ENCODE measurements at regions not wholly inside any gene's neighbourhood (a gene's known extent, or its start where the extent isn't known, plus 50 kb on each side); places are given as distances from the start of the nearest gene placed in this dataset.

- TF ChIP-seq, protein P1, sequence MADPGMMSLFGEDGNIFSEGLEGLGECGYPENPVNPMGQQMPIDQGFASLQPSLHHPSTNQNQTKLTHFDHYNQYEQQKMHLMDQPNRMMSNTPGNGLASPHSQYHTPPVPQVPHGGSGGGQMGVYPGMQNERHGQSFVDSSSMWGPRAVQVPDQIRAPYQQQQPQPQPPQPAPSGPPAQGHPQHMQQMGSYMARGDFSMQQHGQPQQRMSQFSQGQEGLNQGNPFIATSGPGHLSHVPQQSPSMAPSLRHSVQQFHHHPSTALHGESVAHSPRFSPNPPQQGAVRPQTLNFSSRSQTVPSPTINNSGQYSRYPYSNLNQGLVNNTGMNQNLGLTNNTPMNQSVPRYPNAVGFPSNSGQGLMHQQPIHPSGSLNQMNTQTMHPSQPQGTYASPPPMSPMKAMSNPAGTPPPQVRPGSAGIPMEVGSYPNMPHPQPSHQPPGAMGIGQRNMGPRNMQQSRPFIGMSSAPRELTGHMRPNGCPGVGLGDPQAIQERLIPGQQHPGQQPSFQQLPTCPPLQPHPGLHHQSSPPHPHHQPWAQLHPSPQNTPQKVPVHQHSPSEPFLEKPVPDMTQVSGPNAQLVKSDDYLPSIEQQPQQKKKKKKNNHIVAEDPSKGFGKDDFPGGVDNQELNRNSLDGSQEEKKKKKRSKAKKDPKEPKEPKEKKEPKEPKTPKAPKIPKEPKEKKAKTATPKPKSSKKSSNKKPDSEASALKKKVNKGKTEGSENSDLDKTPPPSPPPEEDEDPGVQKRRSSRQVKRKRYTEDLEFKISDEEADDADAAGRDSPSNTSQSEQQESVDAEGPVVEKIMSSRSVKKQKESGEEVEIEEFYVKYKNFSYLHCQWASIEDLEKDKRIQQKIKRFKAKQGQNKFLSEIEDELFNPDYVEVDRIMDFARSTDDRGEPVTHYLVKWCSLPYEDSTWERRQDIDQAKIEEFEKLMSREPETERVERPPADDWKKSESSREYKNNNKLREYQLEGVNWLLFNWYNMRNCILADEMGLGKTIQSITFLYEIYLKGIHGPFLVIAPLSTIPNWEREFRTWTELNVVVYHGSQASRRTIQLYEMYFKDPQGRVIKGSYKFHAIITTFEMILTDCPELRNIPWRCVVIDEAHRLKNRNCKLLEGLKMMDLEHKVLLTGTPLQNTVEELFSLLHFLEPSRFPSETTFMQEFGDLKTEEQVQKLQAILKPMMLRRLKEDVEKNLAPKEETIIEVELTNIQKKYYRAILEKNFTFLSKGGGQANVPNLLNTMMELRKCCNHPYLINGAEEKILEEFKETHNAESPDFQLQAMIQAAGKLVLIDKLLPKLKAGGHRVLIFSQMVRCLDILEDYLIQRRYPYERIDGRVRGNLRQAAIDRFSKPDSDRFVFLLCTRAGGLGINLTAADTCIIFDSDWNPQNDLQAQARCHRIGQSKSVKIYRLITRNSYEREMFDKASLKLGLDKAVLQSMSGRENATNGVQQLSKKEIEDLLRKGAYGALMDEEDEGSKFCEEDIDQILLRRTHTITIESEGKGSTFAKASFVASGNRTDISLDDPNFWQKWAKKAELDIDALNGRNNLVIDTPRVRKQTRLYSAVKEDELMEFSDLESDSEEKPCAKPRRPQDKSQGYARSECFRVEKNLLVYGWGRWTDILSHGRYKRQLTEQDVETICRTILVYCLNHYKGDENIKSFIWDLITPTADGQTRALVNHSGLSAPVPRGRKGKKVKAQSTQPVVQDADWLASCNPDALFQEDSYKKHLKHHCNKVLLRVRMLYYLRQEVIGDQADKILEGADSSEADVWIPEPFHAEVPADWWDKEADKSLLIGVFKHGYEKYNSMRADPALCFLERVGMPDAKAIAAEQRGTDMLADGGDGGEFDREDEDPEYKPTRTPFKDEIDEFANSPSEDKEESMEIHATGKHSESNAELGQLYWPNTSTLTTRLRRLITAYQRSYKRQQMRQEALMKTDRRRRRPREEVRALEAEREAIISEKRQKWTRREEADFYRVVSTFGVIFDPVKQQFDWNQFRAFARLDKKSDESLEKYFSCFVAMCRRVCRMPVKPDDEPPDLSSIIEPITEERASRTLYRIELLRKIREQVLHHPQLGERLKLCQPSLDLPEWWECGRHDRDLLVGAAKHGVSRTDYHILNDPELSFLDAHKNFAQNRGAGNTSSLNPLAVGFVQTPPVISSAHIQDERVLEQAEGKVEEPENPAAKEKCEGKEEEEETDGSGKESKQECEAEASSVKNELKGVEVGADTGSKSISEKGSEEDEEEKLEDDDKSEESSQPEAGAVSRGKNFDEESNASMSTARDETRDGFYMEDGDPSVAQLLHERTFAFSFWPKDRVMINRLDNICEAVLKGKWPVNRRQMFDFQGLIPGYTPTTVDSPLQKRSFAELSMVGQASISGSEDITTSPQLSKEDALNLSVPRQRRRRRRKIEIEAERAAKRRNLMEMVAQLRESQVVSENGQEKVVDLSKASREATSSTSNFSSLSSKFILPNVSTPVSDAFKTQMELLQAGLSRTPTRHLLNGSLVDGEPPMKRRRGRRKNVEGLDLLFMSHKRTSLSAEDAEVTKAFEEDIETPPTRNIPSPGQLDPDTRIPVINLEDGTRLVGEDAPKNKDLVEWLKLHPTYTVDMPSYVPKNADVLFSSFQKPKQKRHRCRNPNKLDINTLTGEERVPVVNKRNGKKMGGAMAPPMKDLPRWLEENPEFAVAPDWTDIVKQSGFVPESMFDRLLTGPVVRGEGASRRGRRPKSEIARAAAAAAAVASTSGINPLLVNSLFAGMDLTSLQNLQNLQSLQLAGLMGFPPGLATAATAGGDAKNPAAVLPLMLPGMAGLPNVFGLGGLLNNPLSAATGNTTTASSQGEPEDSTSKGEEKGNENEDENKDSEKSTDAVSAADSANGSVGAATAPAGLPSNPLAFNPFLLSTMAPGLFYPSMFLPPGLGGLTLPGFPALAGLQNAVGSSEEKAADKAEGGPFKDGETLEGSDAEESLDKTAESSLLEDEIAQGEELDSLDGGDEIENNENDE (IDR thresholded peaks at IDR 0.05; ENCODE audit: low read depth, low read length) = no peak
- TF ChIP-seq SMAD4 (CRISPR knock-in tag; conservative IDR thresholded peaks at IDR 0.05) (peak; percentile 93), ZNF707 (CRISPR knock-in tag; conservative IDR thresholded peaks at IDR 0.05) (no peak), MXI1 (IDR thresholded peaks at IDR 0.05; ENCODE audit: low read depth, low read length) (no peak), RHOXF2B (CRISPR knock-in tag; conservative IDR thresholded peaks at IDR 0.05) (no peak), CEBPB (tag; IDR thresholded peaks at IDR 0.05) (no peak), ETS2 (tag; IDR thresholded peaks at IDR 0.05; ENCODE audit: borderline replicate concordance, poor library complexity, severe bottlenecking) (no peak), NELFE (IDR thresholded peaks at IDR 0.05; ENCODE audit: insufficient read depth, insufficient read length) (no peak), HEY1 (CRISPR knock-in tag; IDR thresholded peaks at IDR 0.05; ENCODE audit: borderline replicate concordance) (peak; percentile 53; the same call in 1 of the 2 replicates), ZNF584 (CRISPR knock-in tag; IDR thresholded peaks at IDR 0.05; ENCODE audit: low read depth) (no peak; the same call in 1 of the 2 replicates), TCF7L2 (IDR thresholded peaks at IDR 0.05; ENCODE audit: low read depth, low read length) (no peak), CTBP1 (IDR thresholded peaks at IDR 0.05; ENCODE audit: borderline replicate concordance) (peak; percentile 87; the same call in 1 of the 2 replicates), ADNP (tag; IDR thresholded peaks at IDR 0.05) (no peak)
- TF ChIP-seq, protein P2, sequence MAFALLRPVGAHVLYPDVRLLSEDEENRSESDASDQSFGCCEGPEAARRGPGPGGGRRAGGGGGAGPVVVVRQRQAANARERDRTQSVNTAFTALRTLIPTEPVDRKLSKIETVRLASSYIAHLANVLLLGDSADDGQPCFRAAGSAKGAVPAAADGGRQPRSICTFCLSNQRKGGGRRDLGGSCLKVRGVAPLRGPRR (CRISPR knock-in tag; IDR thresholded peaks at IDR 0.05) = no peak
- TF ChIP-seq, protein P3, sequence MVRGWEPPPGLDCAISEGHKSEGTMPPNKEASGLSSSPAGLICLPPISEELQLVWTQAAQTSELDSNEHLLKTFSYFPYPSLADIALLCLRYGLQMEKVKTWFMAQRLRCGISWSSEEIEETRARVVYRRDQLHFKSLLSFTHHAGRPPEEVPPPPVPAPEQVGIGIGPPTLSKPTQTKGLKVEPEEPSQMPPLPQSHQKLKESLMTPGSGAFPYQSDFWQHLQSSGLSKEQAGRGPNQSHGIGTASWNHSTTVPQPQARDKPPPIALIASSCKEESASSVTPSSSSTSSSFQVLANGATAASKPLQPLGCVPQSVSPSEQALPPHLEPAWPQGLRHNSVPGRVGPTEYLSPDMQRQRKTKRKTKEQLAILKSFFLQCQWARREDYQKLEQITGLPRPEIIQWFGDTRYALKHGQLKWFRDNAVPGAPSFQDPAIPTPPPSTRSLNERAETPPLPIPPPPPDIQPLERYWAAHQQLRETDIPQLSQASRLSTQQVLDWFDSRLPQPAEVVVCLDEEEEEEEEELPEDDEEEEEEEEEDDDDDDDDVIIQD (CRISPR knock-in tag; IDR thresholded peaks at IDR 0.05) = no peak
These were observed 92.7 kb downstream of the LSMEM1 start (continued) for GRCh38 chr7:112573302-112574039.
